DOHH2 (cell line): ENCODE measurements at regions not wholly inside any gene's neighbourhood (a gene's known extent, or its start where the extent isn't known, plus 50 kb on each side); places are given as distances from the start of the nearest gene placed in this dataset.

ENCODE experiments used
- EZH2phosphoT487 ChIP-seq: fragments of 200-600 bp; sonication (generic); IDR thresholded peaks from 2 replicates; pipeline ENCODE4 v1.6.1; 2017; ENCODE audit warnings: borderline replicate concordance, mild to moderate bottlenecking, antibody characterized with exemption, low read length, moderate library complexity, mixed read lengths
- TF ChIP-seq, protein P1 (sequence below): fragments of 200-600 bp; sonication (generic); IDR thresholded peaks from one replicate; pipeline ENCODE4 v1.5.1; 2014; ENCODE audit warnings: antibody characterized with exemption, mild to moderate bottlenecking, low read depth, low read length; ENCODE audit not compliant: poor library complexity, severe bottlenecking

DNA sequence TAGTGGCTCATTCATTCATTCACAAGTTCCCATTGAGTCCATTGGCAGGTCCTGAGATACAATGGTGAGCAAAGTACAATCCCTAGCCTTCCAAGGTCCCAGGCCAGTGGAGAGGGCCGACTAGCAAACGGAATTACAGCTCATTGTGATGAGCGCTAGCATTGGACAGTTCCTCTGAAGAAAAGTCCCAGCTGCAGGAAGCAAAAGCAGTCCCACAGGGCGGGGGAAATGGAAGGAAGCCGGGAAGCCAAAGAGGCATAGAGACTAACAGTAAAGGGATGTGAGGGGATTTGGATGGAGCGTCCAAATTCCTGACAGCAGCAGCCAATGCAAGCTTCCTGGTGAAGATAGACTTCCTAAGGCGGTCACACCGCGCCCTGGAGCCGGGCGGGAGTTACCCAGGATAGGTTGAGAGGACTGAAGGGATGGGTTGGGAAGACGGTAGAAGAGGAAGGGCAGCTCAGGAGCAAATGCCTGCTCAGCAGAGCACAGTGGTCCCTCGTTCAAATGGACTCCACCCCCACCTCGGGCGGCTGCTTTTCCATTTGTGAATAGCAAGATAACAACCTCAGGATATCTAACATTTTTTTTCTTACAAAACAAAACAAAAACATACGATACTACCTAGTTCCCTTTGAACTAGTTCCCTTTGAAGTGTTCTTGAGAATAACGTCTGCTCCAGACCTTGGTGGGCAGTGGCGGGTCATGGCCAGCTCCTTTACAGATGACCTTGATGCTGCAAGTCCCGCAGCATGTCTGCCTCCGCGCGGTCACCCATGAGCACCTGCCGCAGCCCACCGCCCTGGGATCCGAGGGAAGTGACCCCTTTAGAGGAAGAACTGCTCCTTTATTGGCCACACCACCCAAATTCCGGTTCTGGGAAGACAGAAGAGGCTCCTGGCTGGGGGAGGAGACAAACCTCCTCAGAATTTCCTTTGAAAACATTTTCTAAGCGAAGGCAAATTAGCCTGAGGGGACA, 132.9 kb downstream of the RASSF10 start:
- TF ChIP-seq EZH2phosphoT487 = no peak
- TF ChIP-seq, protein P1, sequence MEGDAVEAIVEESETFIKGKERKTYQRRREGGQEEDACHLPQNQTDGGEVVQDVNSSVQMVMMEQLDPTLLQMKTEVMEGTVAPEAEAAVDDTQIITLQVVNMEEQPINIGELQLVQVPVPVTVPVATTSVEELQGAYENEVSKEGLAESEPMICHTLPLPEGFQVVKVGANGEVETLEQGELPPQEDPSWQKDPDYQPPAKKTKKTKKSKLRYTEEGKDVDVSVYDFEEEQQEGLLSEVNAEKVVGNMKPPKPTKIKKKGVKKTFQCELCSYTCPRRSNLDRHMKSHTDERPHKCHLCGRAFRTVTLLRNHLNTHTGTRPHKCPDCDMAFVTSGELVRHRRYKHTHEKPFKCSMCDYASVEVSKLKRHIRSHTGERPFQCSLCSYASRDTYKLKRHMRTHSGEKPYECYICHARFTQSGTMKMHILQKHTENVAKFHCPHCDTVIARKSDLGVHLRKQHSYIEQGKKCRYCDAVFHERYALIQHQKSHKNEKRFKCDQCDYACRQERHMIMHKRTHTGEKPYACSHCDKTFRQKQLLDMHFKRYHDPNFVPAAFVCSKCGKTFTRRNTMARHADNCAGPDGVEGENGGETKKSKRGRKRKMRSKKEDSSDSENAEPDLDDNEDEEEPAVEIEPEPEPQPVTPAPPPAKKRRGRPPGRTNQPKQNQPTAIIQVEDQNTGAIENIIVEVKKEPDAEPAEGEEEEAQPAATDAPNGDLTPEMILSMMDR = no peak
